Gastroesophageal sphincter (tissue), 4 donors: ENCODE measurements at regions not wholly inside any gene's neighbourhood (a gene's known extent, or its start where the extent isn't known, plus 50 kb on each side); places are given as distances from the start of the nearest gene placed in this dataset.
A peak's percentile ranks its signal among the peaks of the same experiment; 100 is the strongest.

ENCODE experiments used
- ATAC-seq: fragments of 150-250 bp; one replicate; pipeline ENCODE4 v1.9.1; 2016; ENCODE audit warnings: mild to moderate bottlenecking, moderate library complexity
- H3K27ac ChIP-seq, 4 donors: fragments of 200-600 bp; sonication (generic) in 3 of 4; 1 replicate in 3 of 4; 2 replicates in 1 of 4; pipeline ENCODE4 v1.5.1; 2016 to 2019
- H3K27me3 ChIP-seq: fragments of 200-600 bp; sonication (generic); one replicate; pipeline ENCODE4 v1.5.1; 2019
- H3K36me3 ChIP-seq, 2 donors: fragments of 200-600 bp; sonication (generic); one replicate each; pipeline ENCODE4 v1.5.1; 2019; ENCODE audit warnings: control low read depth in 1 of 2
- H3K4me1 ChIP-seq, 3 donors: fragments of 200-600 bp; sonication (generic); 1 replicate in 2 of 3; 2 replicates in 1 of 3; pipeline ENCODE4 v1.5.1; 2016 to 2019; ENCODE audit warnings: control low read depth in 2 of 3
- H3K4me3 ChIP-seq, 2 donors: fragments of 200-600 bp; sonication (generic); one replicate each; pipeline ENCODE4 v1.5.1; 2019; ENCODE audit warnings: mild to moderate bottlenecking in 1 of 2, moderate library complexity in 1 of 2
- H3K9me3 ChIP-seq, 3 donors: fragments of 200-600 bp; sonication (generic); one replicate each; pipeline ENCODE4 v1.5.1; 2017 to 2019; ENCODE audit warnings: control low read depth in 2 of 3
- CTCF ChIP-seq, 4 experiments: fragments of 200-600 bp in 2 of 4; fragments of 450-650 bp in 2 of 4; sonication (generic) in 1 of 4; IDR thresholded peaks; one replicate each; pipeline ENCODE4 v1.5.1; 2017 to 2019; ENCODE audit warnings: antibody characterized with exemption in 4 of 4, mild to moderate bottlenecking in 2 of 4, moderate library complexity in 2 of 4
- EP300 ChIP-seq: sonication (generic); formaldehyde crosslinking; IDR thresholded peaks from one replicate; pipeline ENCODE4 v1.6.1; 2017; ENCODE audit warnings: antibody characterized with exemption, mild to moderate bottlenecking
- POLR2A ChIP-seq, 2 donors: fragments of 450-650 bp; IDR thresholded peaks; one replicate each; pipeline ENCODE4 v1.6.1; 2017; ENCODE audit warnings: antibody characterized with exemption in 2 of 2, mild to moderate bottlenecking in 2 of 2, moderate library complexity in 1 of 2
- POLR2AphosphoS5 ChIP-seq: sonication (generic); formaldehyde crosslinking; IDR thresholded peaks from one replicate; pipeline ENCODE4 v1.6.1; 2017; ENCODE audit warnings: antibody characterized with exemption
- WGBS, 2 donors: methylation state at CpG; one replicate each; pipeline ENCODE4 v1.1.5; 2018; ENCODE audit warnings: low coverage in 1 of 2; 5-methylcytosine and 5-hydroxymethylcytosine counted together

DNA sequence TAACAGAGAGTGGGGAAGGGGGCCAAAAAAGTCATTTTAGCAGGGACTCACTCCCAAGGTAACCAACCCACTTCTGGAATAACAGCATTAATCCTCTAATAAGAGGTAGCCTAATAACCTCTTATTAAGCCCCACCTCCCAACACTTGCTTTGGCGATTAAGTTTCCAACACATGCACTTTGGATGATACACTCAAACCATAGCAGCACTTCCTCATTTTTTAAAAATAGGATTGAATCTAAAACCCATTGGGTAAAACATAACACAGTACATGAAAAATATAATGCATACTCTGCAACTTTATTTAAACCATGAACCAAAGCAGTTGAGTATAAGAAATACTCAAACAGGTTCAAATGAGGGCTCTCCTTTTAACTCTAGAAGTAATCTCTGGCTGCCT is 318.3 kb downstream of the HACE1 start:
- 60 to 77% methylated on average over 1 of the region's 1 CpG for WGBS, 2 donors
- no peak for ATAC-seq

DNA sequence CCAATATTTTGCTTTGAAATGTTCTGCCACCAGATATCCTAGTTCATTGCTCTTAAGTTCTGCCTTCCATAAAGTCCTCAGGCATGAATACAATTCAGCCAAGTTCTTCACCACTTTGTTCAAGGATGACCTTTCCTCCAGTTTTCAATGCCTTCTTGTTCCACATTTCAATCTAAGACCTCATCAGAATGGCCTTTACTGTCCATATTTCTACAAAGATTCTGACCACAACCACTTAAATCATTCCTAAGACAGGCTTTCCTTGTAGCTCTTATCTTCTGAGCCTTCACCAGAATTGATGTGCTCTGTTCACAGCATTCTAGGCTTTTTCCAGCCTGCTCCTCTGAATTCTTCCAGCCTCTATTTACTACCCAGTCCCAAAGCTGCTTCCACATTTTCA is 319.0 kb downstream of the HACE1 start:
- ATAC-seq = no peak
- Histone ChIP-seq H3K4me1 (no peaks in the 10 kb centered on the region), H3K9me3 (no peaks in the 10 kb centered on the region), H3K27ac (no peak overlapping the region), H3K4me3 (no peak overlapping the region), H3K36me3 (no peaks in the 10 kb centered on the region), H3K27me3 (no peaks in the 10 kb centered on the region)
- TF ChIP-seq POLR2AphosphoS5 = no peak
- no peak for TF ChIP-seq POLR2A (IDR thresholded peaks at IDR 0.05)
- TF ChIP-seq EP300 = no peak
- no peak for TF ChIP-seq CTCF (IDR thresholded peaks at IDR 0.05)

More for the DNA sequence above, 318.3 kb downstream of the HACE1 start:
- no peak overlapping the region for H3K4me3 ChIP-seq
- H3K9me3 ChIP-seq = no peaks in the 10 kb centered on the region
- no peaks in the 10 kb centered on the region for H3K27me3 ChIP-seq
- TF ChIP-seq POLR2AphosphoS5 = no peak
- no peaks in the 10 kb centered on the region for H3K4me1 ChIP-seq
- H3K36me3 ChIP-seq = no peaks in the 10 kb centered on the region
- no peak overlapping the region for H3K27ac ChIP-seq

DNA sequence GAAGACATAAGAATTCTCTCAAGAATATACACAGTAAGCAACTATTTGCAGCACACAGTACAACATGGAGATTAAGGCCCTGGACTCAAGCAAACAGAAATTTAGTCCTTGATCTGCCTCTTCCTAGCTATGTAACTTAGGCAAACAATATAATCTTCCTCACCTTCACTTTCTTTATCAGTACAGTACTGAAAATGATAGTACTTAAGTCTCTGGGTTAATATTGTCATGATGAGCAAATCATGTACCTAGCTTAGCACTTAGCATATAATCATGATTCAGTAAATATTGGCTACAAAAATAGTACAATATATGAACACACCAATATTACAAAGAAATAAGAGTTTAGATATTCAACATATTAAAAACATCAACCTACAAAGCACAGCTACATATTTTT is 320.5 kb downstream of the HACE1 start:
- Histone ChIP-seq H3K27me3 (no peaks in the 10 kb centered on the region), H3K4me1 (no peaks in the 10 kb centered on the region), H3K9me3 (no peaks in the 10 kb centered on the region), H3K4me3 (no peak overlapping the region), H3K36me3 (no peaks in the 10 kb centered on the region), H3K27ac (no peak overlapping the region)
- no peak for TF ChIP-seq POLR2AphosphoS5
- no peak for TF ChIP-seq EP300
- no peak for TF ChIP-seq POLR2A (IDR thresholded peaks at IDR 0.05)
- no peak for TF ChIP-seq CTCF (IDR thresholded peaks at IDR 0.05)
- no peak for ATAC-seq

- H3K27me3 ChIP-seq = no peaks in the 10 kb centered on the region
- 87 to 100% methylated on average over 1 of the region's 1 CpG for WGBS, 2 donors
- H3K4me1 ChIP-seq = peaks cover 0 to 8% (median 2%) of the 10 kb centered on the region in 3 donors
- no peak for ATAC-seq
- no peaks in the 10 kb centered on the region for H3K36me3 ChIP-seq
- H3K27ac ChIP-seq = no peak overlapping the region
- H3K4me3 ChIP-seq = no peak overlapping the region
- H3K9me3 ChIP-seq = no peaks in the 10 kb centered on the region
- TF ChIP-seq EP300 (no peak), POLR2A (IDR thresholded peaks at IDR 0.05) (no peak), CTCF (IDR thresholded peaks at IDR 0.05) (no peak), POLR2AphosphoS5 (no peak)
Observed at GRCh38 chr6:104537872-104538271, 321.8 kb downstream of the HACE1 start.

DNA sequence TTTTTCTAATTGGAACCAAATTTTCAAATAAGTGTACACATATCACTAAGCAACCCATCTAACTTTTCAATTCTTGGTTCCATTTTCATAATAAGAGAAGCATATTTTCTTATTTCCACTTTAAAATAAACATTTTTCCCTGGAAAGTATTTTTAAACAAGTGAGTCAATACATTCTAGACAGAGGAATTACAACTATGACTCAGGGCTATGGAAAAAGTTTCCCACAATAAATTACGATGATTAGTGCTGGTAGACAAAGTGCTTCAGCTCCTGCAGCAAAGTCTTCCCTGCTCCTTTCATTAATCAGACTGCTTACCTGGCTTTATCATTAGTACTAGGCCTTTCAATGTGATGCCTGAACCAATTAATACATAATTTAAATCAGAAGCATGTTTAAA is 322.5 kb downstream of the HACE1 start:
- 13 to 14% methylated on average over 1 of the region's 1 CpG for WGBS, 2 donors
- Histone ChIP-seq H3K27ac (no peak overlapping the region), H3K4me3 (no peak overlapping the region), H3K4me1 (peaks cover 0 to 15% (median 9%) of the 10 kb centered on the region in 3 donors), H3K9me3 (no peaks in the 10 kb centered on the region), H3K36me3 (no peaks in the 10 kb centered on the region), H3K27me3 (no peaks in the 10 kb centered on the region)
- peak; percentile 42 for ATAC-seq
- TF ChIP-seq EP300 (no peak), POLR2AphosphoS5 (peak; percentile 23)

DNA sequence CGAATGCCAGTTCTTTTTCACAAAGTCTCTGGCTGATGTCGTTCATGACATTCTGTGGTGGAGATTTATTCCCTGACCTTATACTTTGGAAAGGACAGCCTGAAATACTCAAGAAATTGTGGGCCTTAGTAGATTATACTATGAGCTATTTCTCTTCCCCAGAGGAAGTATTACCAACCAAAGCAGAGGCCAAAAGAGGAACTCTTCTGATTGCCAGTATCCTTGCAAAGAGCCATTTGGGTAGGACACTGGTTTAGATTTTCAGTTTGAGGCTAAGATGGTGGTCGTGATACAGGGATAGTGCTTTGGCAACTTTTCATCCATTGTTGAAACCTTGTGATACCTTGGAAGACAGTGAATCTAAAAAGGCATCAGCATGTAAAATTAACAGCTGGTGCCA is 327.3 kb downstream of the HACE1 start:
- peaks cover 0 to 50% (median 12%) of the 10 kb centered on the region in 3 donors for H3K4me1 ChIP-seq
- H3K27me3 ChIP-seq = no peaks in the 10 kb centered on the region
- ATAC-seq = no peak
- no peak overlapping the region for H3K4me3 ChIP-seq
- WGBS, 2 donors = 19 to 26% methylated on average over 3 of the region's 3 CpGs
- no peaks in the 10 kb centered on the region for H3K36me3 ChIP-seq
- H3K27ac ChIP-seq = peak overlapping the region in 3 of 4 donors; percentile 40 to 60 (median 42)
- H3K9me3 ChIP-seq = no peaks in the 10 kb centered on the region
- no peak for TF ChIP-seq CTCF (IDR thresholded peaks at IDR 0.05)
- TF ChIP-seq POLR2AphosphoS5 = no peak
- TF ChIP-seq EP300 = no peak
- TF ChIP-seq POLR2A (IDR thresholded peaks at IDR 0.05) = no peak
